Cardiac muscle cell (in vitro differentiated cells and primary cell): ENCODE measurements at regions not wholly inside any gene's neighbourhood (a gene's known extent, or its start where the extent isn't known, plus 50 kb on each side); places are given as distances from the start of the nearest gene placed in this dataset.
"Not testable (repeated sequence)": the region's sequence is repeated elsewhere in the genome, so short reads cannot be mapped to it uniquely, and the experiment has no call there.

Experiments
- DNase-seq, 2 donors: peaks; one replicate each; pipeline versions ENCODE4 v3.0.0 to v3.0.0-alpha.2; 2010 to 2017; ENCODE audit warnings: low read depth in 1 of 2, low spot score in 1 of 2
- H3K27ac ChIP-seq: fragments of 200-600 bp; sonication (generic); 2 replicates; pipeline ENCODE4 v1.5.1; 2016
- H3K27me3 ChIP-seq: fragments of 200-600 bp; sonication (generic); 2 replicates; pipeline ENCODE4 v1.6.0; 2016; ENCODE audit warnings: control low read depth
- H3K36me3 ChIP-seq: fragments of 200-600 bp; sonication (generic); 2 replicates; pipeline ENCODE4 v1.5.1; 2016; ENCODE audit warnings: control low read depth
- H3K4me1 ChIP-seq: fragments of 200-600 bp; sonication (generic); 2 replicates; pipeline ENCODE4 v1.8.1; 2017; ENCODE audit warnings: low read depth, mild to moderate bottlenecking, mixed run types
- H3K4me3 ChIP-seq: fragments of 200-600 bp; sonication (generic); 2 replicates; pipeline ENCODE4 v1.5.1; 2016; ENCODE audit warnings: mild to moderate bottlenecking
- H3K9me3 ChIP-seq: fragments of 200-600 bp; sonication (generic); 2 replicates; pipeline ENCODE4 v1.5.1; 2017; ENCODE audit warnings: low read depth, mild to moderate bottlenecking, control low read depth
- TF ChIP-seq, protein P1 (sequence below): IDR thresholded peaks from 2 replicates; pipeline ENCODE4 v1.5.1; 2012; ENCODE audit warnings: low read depth, mild to moderate bottlenecking, low read length

GRCh38 chr20:39961637-39962244 is 727.3 kb downstream of the MAFB start:
- no peak for DNase-seq
- Histone ChIP-seq H3K4me1 (no peaks in the 10 kb centered on the region), H3K27ac (no peak overlapping the region), H3K36me3 (no peaks in the 10 kb centered on the region), H3K27me3 (no peaks in the 10 kb centered on the region), H3K4me3 (no peak overlapping the region), H3K9me3 (no peaks in the 10 kb centered on the region)
- TF ChIP-seq, protein P1, sequence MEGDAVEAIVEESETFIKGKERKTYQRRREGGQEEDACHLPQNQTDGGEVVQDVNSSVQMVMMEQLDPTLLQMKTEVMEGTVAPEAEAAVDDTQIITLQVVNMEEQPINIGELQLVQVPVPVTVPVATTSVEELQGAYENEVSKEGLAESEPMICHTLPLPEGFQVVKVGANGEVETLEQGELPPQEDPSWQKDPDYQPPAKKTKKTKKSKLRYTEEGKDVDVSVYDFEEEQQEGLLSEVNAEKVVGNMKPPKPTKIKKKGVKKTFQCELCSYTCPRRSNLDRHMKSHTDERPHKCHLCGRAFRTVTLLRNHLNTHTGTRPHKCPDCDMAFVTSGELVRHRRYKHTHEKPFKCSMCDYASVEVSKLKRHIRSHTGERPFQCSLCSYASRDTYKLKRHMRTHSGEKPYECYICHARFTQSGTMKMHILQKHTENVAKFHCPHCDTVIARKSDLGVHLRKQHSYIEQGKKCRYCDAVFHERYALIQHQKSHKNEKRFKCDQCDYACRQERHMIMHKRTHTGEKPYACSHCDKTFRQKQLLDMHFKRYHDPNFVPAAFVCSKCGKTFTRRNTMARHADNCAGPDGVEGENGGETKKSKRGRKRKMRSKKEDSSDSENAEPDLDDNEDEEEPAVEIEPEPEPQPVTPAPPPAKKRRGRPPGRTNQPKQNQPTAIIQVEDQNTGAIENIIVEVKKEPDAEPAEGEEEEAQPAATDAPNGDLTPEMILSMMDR, result no peak

GRCh38 chr20:39960522-39961428 is 728.3 kb downstream of the MAFB start:
- Histone ChIP-seq H3K4me1 (no peaks in the 10 kb centered on the region), H3K27ac (peak overlapping the region; percentile 31), H3K4me3 (no peak overlapping the region), H3K9me3 (no peaks in the 10 kb centered on the region), H3K36me3 (no peaks in the 10 kb centered on the region), H3K27me3 (no peaks in the 10 kb centered on the region)
- DNase-seq, result peak in 1 of 2 donors; percentile 31
- TF ChIP-seq, protein P1, result no peak

DNA sequence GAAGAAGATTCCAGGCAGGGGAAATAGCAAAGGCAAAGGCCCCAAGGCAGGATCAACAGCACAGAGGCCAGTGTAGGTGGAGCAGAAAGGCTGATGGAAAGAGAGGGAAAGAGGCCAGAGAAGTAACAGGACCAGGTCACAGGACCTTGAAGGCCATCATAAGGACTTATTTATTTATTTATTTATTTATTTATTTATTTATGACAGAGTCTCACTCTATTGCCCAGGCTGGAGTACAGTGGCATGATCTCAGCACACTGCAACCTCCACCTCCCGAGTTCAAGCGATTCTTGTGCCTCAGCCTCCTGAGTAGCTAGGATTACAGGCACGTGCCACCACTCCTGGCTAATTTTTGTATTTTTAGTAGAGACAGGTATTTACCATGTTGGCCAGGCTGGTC is 731.1 kb downstream of the MAFB start:
- H3K27me3 ChIP-seq, DNase-seq, H3K4me1 ChIP-seq, H3K36me3 ChIP-seq, H3K27ac ChIP-seq, H3K9me3 ChIP-seq, H3K4me3 ChIP-seq: not testable (repeated sequence)

DNA sequence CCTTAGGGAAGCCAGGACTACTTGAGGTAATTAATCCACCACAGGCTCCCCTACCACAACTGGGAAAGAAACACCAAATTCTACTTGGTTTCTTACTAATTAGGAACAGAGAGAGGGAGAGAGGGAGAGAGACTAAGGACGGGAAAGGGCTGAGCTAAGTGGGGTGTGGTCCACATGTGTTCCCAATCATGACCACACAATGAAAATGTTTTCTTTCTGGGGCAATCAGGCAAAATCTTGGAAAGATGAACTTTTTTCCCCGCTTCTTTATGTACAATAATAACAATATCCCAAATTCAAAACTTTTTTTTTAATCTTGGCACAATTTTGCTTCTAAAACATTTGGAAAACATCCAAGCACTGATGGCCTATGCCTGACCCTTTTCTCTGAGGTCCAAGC is 734.4 kb downstream of the MAFB start:
- Histone ChIP-seq H3K4me1 (no peaks in the 10 kb centered on the region), H3K36me3 (no peaks in the 10 kb centered on the region), H3K27me3 (no peaks in the 10 kb centered on the region), H3K9me3 (no peaks in the 10 kb centered on the region), H3K4me3 (no peak overlapping the region), H3K27ac (no peak overlapping the region)
- no peak for DNase-seq
- TF ChIP-seq, protein P1, result no peak

DNA sequence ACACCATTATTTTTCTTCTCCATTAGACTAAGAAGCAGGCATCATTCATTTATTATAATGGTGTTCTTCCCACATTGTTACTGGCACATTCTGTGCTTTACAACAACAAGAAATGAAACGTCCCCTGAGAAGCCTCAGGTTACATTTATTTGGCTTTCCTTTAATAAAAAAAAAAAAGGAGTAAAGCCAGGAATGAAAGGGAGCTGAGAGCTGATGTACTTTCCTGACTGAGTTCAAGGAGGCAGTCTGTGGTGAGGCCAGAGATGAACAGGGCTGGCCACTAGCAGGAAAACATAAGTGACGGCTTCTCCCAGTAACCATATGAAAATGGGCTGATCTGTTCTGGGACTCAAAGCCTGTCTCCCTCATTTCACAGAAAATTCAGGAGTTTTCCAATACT is 742.1 kb downstream of the MAFB start:
- H3K27ac ChIP-seq, result no peak overlapping the region
- no peak overlapping the region for H3K4me3 ChIP-seq
- TF ChIP-seq, protein P1, result no peak
- H3K27me3 ChIP-seq, result no peaks in the 10 kb centered on the region
- no peaks in the 10 kb centered on the region for H3K4me1 ChIP-seq
- no peak for DNase-seq
- H3K36me3 ChIP-seq, result no peaks in the 10 kb centered on the region
- H3K9me3 ChIP-seq, result no peaks in the 10 kb centered on the region
